ENCODE measurements at regions not wholly inside any gene's neighbourhood (a gene's known extent, or its start where the extent isn't known, plus 50 kb on each side); places are given as distances from the start of the nearest gene placed in this dataset.

- H3K27me3 Mint-ChIP-seq (ENCODE audit: low read depth in 3 of 3), result no peaks in the 10 kb centered on the region
- H3K36me3 ChIP-seq (replicated peaks in 1 of 2; ENCODE audit: control insufficient read depth in 1 of 2, insufficient read depth in 2 of 2, low read length in 2 of 2), result no peaks in the 10 kb centered on the region
- H3K27me3 ChIP-seq (ENCODE audit: control insufficient read depth in 2 of 2, insufficient read depth in 2 of 2, low read length in 2 of 2), result no peaks in the 10 kb centered on the region
- no CpG with 5 or more reads among the region's 1 CpG for WGBS (ENCODE audit: insufficient coverage)
- no peak overlapping the region for H3K9ac ChIP-seq (ENCODE audit: insufficient read depth, low read length, poor library complexity, severe bottlenecking)
- no peak overlapping the region for H3K4me2 ChIP-seq (replicated peaks; ENCODE audit: extremely low read depth, low read length, poor library complexity, severe bottlenecking)
- no peaks in the 10 kb centered on the region for H3K4me1 Mint-ChIP-seq
- peaks cover 0 to 7% (median 1%) of the 10 kb centered on the region in 7 donors for H3K9me3 Mint-ChIP-seq
- no peaks in the 10 kb centered on the region for H3K36me3 Mint-ChIP-seq
- H3K27ac ChIP-seq (ENCODE audit: low read depth in 1 of 2, low read length in 2 of 2), result no peak overlapping the region
- intact Hi-C loops (cut with micrococcal nuclease), result no loop called here
- H2AFZ ChIP-seq (ENCODE audit: insufficient read depth, low read depth, low read length, poor library complexity, severe bottlenecking), result no peak overlapping the region
- H3K79me2 ChIP-seq (ENCODE audit: insufficient read depth, low read length), result no peaks in the 10 kb centered on the region
- peaks cover 0 to 7% of the 10 kb centered on the region in 2 donors for H3K9me3 ChIP-seq (replicated peaks in 1 of 2; ENCODE audit: control insufficient read depth in 1 of 2, insufficient read depth in 1 of 2, low read length in 2 of 2)
- H3K27ac Mint-ChIP-seq, result no peak overlapping the region
- no peak for DNase-seq
- H3K4me3 Mint-ChIP-seq, result no peak overlapping the region
- no peaks in the 10 kb centered on the region for H4K20me1 ChIP-seq (ENCODE audit: insufficient read depth, low read length)
- H3K4me1 ChIP-seq (ENCODE audit: control insufficient read depth in 1 of 2, insufficient read depth in 2 of 2, low read length in 2 of 2), result no peaks in the 10 kb centered on the region
- no peak for TF ChIP-seq CTCF (IDR thresholded peaks at IDR 0.05)
- H3K4me3 ChIP-seq (replicated peaks in 1 of 3; ENCODE audit: low read depth in 2 of 3, low read length in 3 of 3), result no peak overlapping the region
These were observed 794.3 kb downstream of the C12orf50 start for GRCh38 chr12:87234898-87235297.

- H3K27me3 ChIP-seq (ENCODE audit: control insufficient read depth in 2 of 2, insufficient read depth in 2 of 2, low read length in 2 of 2), result no peaks in the 10 kb centered on the region
- no peaks in the 10 kb centered on the region for H3K36me3 ChIP-seq (replicated peaks in 1 of 2; ENCODE audit: control insufficient read depth in 1 of 2, insufficient read depth in 2 of 2, low read length in 2 of 2)
- H3K4me3 ChIP-seq (replicated peaks in 1 of 3; ENCODE audit: low read depth in 2 of 3, low read length in 3 of 3), result no peak overlapping the region
- H3K9ac ChIP-seq (ENCODE audit: insufficient read depth, low read length, poor library complexity, severe bottlenecking), result no peak overlapping the region
- no peaks in the 10 kb centered on the region for H3K79me2 ChIP-seq (ENCODE audit: insufficient read depth, low read length)
- peaks cover 0 to 7% (median 1%) of the 10 kb centered on the region in 7 donors for H3K9me3 Mint-ChIP-seq
- H3K36me3 Mint-ChIP-seq, result no peaks in the 10 kb centered on the region
- H2AFZ ChIP-seq (ENCODE audit: insufficient read depth, low read depth, low read length, poor library complexity, severe bottlenecking), result no peak overlapping the region
- no CpG with 5 or more reads among the region's 1 CpG for WGBS (ENCODE audit: insufficient coverage)
- no peaks in the 10 kb centered on the region for H3K4me1 Mint-ChIP-seq
- no peak overlapping the region for H3K4me3 Mint-ChIP-seq
- no peak overlapping the region for H3K27ac Mint-ChIP-seq
- H3K27me3 Mint-ChIP-seq (ENCODE audit: low read depth in 3 of 3), result no peaks in the 10 kb centered on the region
- no peak for DNase-seq
- no peak overlapping the region for H3K4me2 ChIP-seq (replicated peaks; ENCODE audit: extremely low read depth, low read length, poor library complexity, severe bottlenecking)
- no peak overlapping the region for H3K27ac ChIP-seq (ENCODE audit: low read depth in 1 of 2, low read length in 2 of 2)
- no peak for TF ChIP-seq CTCF (IDR thresholded peaks at IDR 0.05)
- H3K9me3 ChIP-seq (replicated peaks in 1 of 2; ENCODE audit: control insufficient read depth in 1 of 2, insufficient read depth in 1 of 2, low read length in 2 of 2), result peaks cover 0 to 7% of the 10 kb centered on the region in 2 donors
- intact Hi-C loops (cut with micrococcal nuclease), result no loop called here
- no peaks in the 10 kb centered on the region for H4K20me1 ChIP-seq (ENCODE audit: insufficient read depth, low read length)
- no peaks in the 10 kb centered on the region for H3K4me1 ChIP-seq (ENCODE audit: control insufficient read depth in 1 of 2, insufficient read depth in 2 of 2, low read length in 2 of 2)
These were observed 795.5 kb downstream of the C12orf50 start for GRCh38 chr12:87233671-87234070.

Measured in CD14-positive monocyte (primary cell).